Activated CD4-positive, alpha-beta memory T cell treated with anti-CD3 and anti-CD28 coated beads for 36 hours (primary cell): ENCODE measurements at regions not wholly inside any gene's neighbourhood (a gene's known extent, or its start where the extent isn't known, plus 50 kb on each side); places are given as distances from the start of the nearest gene placed in this dataset.

ENCODE experiments used
- CTCF ChIA-PET: fragments of 350-600 bp; sonication (Branson Sonifier 250); formaldehyde crosslinking; loops from one replicate; lab custom pipeline; 2021; ENCODE audit warnings: antibody characterized with exemption, inconsistent platforms; lab: Charles Lee
- POLR2A ChIA-PET: fragments of 350-600 bp; sonication (Branson Sonifier 250); formaldehyde crosslinking; loops from one replicate; lab custom pipeline; 2021; ENCODE audit warnings: antibody characterized with exemption; lab: Charles Lee
- DNase-seq: peaks from one replicate; pipeline ENCODE4 v3.0.0-alpha.2; 2020
- H3K27ac Mint-ChIP-seq: one replicate; pipeline ENCODE4 v1.8.0; 2021; ENCODE audit warnings: mixed read lengths
- H3K27me3 Mint-ChIP-seq: one replicate; pipeline ENCODE4 v1.8.0; 2021; ENCODE audit warnings: mixed read lengths
- H3K36me3 Mint-ChIP-seq: one replicate; pipeline ENCODE4 v1.8.0; 2021; ENCODE audit warnings: mixed read lengths
- H3K4me1 Mint-ChIP-seq: one replicate; pipeline ENCODE4 v1.8.0; 2021; ENCODE audit warnings: low read depth, mixed read lengths
- H3K4me3 Mint-ChIP-seq: one replicate; pipeline ENCODE4 v1.8.0; 2021; ENCODE audit warnings: mild to moderate bottlenecking, mixed read lengths
- H3K9me3 Mint-ChIP-seq: one replicate; pipeline ENCODE4 v1.8.0; 2021; ENCODE audit warnings: mixed read lengths
- intact Hi-C: fragments of 100-400 bp; cut with micrococcal nuclease; formaldehyde crosslinking; loops from one replicate; pipeline ENCODE4 v1.15.1; 2023

DNA sequence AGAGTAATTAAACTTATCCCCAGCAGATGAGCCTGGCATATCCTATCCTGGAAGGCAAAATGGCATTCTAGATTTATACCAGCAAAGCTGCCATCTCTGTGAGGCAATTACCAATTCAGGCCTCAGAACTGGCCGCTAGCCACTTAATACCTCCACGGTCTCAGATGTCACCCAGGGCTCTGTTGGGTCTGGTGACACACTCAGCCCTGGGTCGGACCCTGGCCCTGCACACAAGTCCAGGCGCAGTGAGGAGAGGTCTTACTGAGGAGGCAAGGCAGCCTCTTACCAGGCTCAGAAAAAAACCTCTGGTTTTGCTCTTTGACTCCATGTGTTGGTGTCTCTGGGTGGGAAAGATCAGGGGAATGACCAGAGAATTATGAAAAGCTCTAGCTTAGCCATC, 186.6 kb downstream of the EMX2 start:
- Mint-ChIP-seq H3K9me3 (no peaks in the 10 kb centered on the region), H3K4me3 (no peak overlapping the region), H3K36me3 (no peaks in the 10 kb centered on the region), H3K4me1 (no peaks in the 10 kb centered on the region), H3K27ac (no peak overlapping the region), H3K27me3 (peaks cover 23% of the 10 kb centered on the region)
- ChIA-PET CTCF (no interaction called here), POLR2A (no interaction called here)
- intact Hi-C loops, result no loop called here
- no peak for DNase-seq

DNA sequence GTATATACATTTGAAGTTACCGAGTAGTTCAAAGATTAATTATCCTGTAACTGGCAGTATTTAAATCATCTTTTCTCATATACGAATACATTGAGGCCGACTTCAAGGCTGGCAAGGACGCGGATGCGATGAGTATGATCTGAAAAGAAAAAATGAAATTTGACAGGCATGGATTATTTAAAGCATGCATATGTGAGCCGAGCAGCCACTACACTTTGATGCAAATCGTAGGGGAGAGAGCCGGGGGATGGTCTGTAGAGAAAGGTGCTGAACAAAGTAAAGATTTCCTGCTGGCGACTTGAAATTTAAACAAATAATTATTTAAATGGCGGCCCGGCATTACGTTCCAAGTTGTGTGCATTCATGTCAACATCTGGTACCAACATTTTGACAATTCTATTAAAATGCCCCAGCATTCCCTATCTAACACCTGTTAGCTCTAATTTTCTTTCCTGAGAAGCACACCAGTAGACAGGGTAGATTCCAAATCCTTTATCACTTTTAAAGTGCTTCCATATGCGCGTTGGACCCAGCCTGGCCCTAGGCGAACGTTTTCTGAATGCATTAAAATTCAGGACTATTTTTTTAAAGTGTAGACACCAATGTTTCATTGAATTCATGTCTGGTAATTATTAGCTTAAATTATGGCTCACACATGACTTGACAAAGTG, 188.7 kb downstream of the EMX2 start:
- Mint-ChIP-seq H3K4me1 (no peaks in the 10 kb centered on the region), H3K9me3 (no peaks in the 10 kb centered on the region), H3K36me3 (no peaks in the 10 kb centered on the region), H3K27ac (no peak overlapping the region), H3K4me3 (no peak overlapping the region), H3K27me3 (peaks cover 37% of the 10 kb centered on the region)
- POLR2A ChIA-PET, result no interaction called here
- DNase-seq, result no peak
- intact Hi-C loops, result loop anchor here (10.0 kb wide), 1 partner anchor 196 kb away; no protein-coding TSS in a partner anchor
- CTCF ChIA-PET, result no interaction called here

DNA sequence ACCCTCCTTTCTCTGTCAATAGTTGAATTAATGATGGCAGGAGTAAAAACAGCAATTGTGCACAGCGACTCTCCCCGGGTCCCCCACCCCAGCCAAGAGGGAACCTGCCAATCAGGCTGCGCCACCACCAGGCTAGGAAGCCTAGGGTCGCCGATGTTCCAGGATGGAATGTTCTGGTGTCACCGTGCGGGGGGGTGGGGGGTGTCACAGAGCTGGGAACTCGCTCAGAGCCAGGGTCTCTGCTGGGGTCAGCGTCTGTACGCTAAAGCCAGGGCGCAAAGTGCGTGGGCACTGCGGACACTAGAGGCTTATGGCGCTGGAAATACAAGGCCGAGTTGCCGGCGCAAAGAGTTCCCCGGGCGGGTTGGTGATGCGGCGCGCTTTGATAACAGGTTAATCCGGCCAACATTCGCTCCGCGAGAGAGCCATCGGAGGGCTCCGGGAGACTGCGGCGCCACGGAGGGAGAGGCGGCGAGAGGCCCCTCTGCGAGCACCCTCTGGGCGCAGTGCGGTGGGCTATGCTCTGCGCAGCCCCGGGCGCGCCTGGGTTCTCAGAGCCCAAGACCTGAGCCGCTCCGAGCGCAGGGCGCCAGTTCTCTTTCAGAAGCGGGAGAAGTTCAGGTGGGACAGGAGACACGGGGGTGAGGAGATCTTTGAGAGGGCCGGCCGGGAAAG, 192.3 kb downstream of the EMX2 start:
- CTCF ChIA-PET, result no interaction called here
- H3K4me1 Mint-ChIP-seq, result no peaks in the 10 kb centered on the region
- POLR2A ChIA-PET, result no interaction called here
- H3K27ac Mint-ChIP-seq, result no peak overlapping the region
- peaks cover 33% of the 10 kb centered on the region for H3K27me3 Mint-ChIP-seq
- no peaks in the 10 kb centered on the region for H3K9me3 Mint-ChIP-seq
- no peak for DNase-seq
- H3K36me3 Mint-ChIP-seq, result no peaks in the 10 kb centered on the region
- no peak overlapping the region for H3K4me3 Mint-ChIP-seq
- intact Hi-C loops, result loop anchor here (10.0 kb wide), 1 partner anchor 200 kb away; no protein-coding TSS in a partner anchor

DNA sequence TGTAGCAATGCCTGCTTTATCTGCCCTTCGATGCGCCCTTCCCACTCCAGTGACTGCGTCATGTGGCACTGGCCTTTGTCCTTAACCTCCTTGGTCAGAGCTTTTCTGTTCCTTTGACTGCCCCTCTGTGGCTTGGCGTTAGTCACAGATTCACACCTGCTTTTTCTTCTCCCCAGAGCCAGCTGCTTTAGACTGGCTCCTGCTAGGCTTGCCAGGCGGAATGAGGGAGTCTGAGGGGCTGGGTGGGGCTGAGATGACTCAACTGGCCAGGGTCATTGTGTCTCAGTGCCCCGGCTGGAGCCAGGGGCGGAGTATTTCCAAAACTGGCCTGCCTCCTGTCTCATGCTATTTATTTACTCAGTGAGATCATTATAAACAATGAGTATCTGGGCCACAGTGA, 194.1 kb downstream of the EMX2 start:
- peaks cover 29% of the 10 kb centered on the region for H3K27me3 Mint-ChIP-seq
- DNase-seq, result no peak
- ChIA-PET POLR2A (no interaction called here), CTCF (no interaction called here)
- H3K4me1 Mint-ChIP-seq, result no peaks in the 10 kb centered on the region
- H3K4me3 Mint-ChIP-seq, result no peak overlapping the region
- no peak overlapping the region for H3K27ac Mint-ChIP-seq
- intact Hi-C loops, result loop anchor here (10.0 kb wide), 1 partner anchor 202 kb away; no protein-coding TSS in a partner anchor
- H3K9me3 Mint-ChIP-seq, result no peaks in the 10 kb centered on the region
- no peaks in the 10 kb centered on the region for H3K36me3 Mint-ChIP-seq

DNA sequence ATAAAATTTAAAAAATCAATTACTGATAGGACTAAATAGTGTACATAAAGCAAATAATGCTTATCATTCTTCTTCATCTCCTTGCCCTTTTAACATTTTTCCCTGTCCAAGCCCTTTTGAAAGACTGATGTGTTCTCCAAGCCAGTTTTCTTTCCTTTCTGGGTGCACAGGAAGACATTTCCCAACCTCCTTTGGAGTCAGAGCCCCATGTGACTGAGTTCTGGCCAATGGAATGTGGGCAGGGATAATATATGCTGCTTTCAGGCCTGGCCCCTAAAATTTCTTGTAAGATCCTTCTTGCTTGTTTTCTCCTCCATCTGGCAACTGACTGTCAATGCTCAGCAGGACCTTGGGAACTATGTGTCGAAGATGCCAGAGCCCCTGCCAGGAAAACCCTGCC, 197.5 kb downstream of the EMX2 start:
- POLR2A ChIA-PET, result no interaction called here
- no peaks in the 10 kb centered on the region for H3K4me1 Mint-ChIP-seq

DNA sequence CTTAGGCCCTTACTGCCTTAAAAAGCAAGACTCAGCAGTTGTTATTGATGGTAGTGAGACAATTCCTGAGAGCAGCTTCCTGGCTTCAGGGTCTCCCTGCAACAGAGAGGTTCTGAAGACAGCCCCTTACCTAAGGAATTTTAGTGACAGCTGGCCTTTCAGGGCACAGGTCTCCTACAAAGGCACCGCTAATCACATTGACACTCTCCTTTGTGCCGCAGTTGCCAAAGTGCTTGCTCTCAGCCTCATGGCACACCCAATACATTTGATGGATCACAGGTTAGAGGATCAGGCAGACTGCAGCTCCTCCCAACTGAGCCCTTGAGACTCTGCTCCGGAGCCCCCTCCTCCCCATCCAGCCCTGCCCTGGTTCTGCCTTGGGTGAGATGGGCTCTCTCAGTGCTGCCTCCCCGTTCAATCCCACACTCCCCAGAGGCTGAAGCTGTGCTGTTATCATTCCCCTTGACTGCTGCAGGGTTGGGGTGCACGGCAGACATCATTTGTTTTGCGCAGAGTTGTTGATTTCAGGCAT, 198.2 kb downstream of the EMX2 start:
- Mint-ChIP-seq H3K9me3 (no peaks in the 10 kb centered on the region), H3K36me3 (no peaks in the 10 kb centered on the region), H3K4me3 (no peak overlapping the region), H3K4me1 (no peaks in the 10 kb centered on the region), H3K27me3 (peaks cover 10% of the 10 kb centered on the region), H3K27ac (no peak overlapping the region)
- POLR2A ChIA-PET, result no interaction called here
- no peak for DNase-seq
- intact Hi-C loops, result no loop called here
- CTCF ChIA-PET, result no interaction called here

More for the DNA sequence above, 197.5 kb downstream of the EMX2 start:
- DNase-seq, result no peak
- Mint-ChIP-seq H3K27me3 (peaks cover 16% of the 10 kb centered on the region), H3K27ac (no peak overlapping the region), H3K4me3 (no peak overlapping the region), H3K36me3 (no peaks in the 10 kb centered on the region), H3K9me3 (no peaks in the 10 kb centered on the region)
- intact Hi-C loops, result no loop called here
- CTCF ChIA-PET, result no interaction called here

DNA sequence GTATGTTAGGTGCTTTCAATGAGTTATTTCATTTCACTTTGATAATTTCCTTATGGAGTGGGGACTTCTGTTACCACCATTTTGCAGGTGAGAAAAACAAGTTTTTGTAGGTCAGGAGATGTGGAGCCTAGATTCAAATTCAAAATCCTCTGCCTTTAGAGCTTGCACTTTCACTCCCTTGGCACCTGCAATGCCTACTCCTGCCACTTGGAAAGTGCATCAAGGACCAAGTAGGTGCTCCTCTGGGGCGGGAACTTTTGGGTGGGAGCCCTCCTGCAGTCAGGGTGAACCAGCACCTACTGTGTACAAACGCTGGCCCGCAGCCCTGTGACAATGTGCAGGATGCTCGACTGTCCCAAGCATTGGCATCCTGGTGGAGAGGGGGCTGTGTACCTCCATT, 199.0 kb downstream of the EMX2 start:
- intact Hi-C loops, result no loop called here

DNA sequence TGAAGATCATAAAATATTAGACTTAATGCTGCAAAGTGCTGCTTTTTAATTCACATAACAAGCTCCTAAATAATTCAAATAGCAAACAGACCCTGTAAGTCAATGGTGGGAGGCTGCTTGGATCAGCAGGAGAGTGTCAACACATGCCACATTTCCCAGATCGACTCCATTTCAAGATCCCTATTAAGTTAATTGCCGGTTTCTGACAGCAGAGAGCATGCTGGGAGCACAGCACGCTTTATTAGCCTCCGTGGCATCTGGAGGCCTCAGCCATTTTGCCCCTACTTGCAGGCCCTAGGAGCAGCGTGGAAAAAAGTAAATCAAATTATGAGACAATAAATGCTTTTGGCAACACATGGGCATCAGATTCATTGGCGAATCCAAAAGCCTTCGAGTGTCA, 201.0 kb downstream of the EMX2 start:
- POLR2A ChIA-PET, result no interaction called here
- Mint-ChIP-seq H3K36me3 (no peaks in the 10 kb centered on the region), H3K27ac (no peak overlapping the region), H3K9me3 (no peaks in the 10 kb centered on the region), H3K4me3 (no peak overlapping the region), H3K4me1 (no peaks in the 10 kb centered on the region), H3K27me3 (peaks cover 4% of the 10 kb centered on the region)
- CTCF ChIA-PET, result no interaction called here
- intact Hi-C loops, result no loop called here
- no peak for DNase-seq

More for the DNA sequence above, 199.0 kb downstream of the EMX2 start:
- H3K36me3 Mint-ChIP-seq, result no peaks in the 10 kb centered on the region
- no peaks in the 10 kb centered on the region for H3K4me1 Mint-ChIP-seq
- ChIA-PET CTCF (no interaction called here), POLR2A (no interaction called here)
- no peak overlapping the region for H3K4me3 Mint-ChIP-seq
- no peak for DNase-seq
- H3K27ac Mint-ChIP-seq, result no peak overlapping the region
- H3K9me3 Mint-ChIP-seq, result no peaks in the 10 kb centered on the region
- peaks cover 5% of the 10 kb centered on the region for H3K27me3 Mint-ChIP-seq

DNA sequence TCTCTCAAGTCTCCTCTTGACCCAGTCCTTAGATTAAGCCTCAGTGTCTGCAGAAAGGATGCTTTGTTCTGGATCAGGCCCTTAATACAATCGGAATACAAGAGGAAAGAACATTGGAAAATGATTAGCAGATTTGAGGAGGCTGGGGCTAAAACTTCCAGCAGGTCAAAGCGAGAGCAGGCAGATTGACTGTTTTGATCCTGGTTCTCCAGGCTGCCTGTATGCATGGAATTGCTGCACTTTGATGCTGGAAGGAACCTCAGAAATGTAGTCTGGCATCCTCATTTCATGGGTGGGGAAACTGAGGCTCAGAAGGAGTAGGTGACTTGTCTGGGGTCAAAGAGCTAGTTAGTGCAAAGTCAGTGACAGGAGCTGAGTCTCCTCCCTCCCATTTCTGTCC, 202.8 kb downstream of the EMX2 start:
- no peak overlapping the region for H3K27ac Mint-ChIP-seq
- intact Hi-C loops, result no loop called here
- no peaks in the 10 kb centered on the region for H3K9me3 Mint-ChIP-seq
- DNase-seq, result no peak
- peaks cover 4% of the 10 kb centered on the region for H3K27me3 Mint-ChIP-seq
- H3K36me3 Mint-ChIP-seq, result no peaks in the 10 kb centered on the region
- CTCF ChIA-PET, result interaction anchor here (1.0 kb wide), 1 partner anchor 207 kb away, joined by 3 read pairs; no protein-coding TSS in a partner anchor
- H3K4me3 Mint-ChIP-seq, result no peak overlapping the region
- POLR2A ChIA-PET, result no interaction called here
- H3K4me1 Mint-ChIP-seq, result no peaks in the 10 kb centered on the region

DNA sequence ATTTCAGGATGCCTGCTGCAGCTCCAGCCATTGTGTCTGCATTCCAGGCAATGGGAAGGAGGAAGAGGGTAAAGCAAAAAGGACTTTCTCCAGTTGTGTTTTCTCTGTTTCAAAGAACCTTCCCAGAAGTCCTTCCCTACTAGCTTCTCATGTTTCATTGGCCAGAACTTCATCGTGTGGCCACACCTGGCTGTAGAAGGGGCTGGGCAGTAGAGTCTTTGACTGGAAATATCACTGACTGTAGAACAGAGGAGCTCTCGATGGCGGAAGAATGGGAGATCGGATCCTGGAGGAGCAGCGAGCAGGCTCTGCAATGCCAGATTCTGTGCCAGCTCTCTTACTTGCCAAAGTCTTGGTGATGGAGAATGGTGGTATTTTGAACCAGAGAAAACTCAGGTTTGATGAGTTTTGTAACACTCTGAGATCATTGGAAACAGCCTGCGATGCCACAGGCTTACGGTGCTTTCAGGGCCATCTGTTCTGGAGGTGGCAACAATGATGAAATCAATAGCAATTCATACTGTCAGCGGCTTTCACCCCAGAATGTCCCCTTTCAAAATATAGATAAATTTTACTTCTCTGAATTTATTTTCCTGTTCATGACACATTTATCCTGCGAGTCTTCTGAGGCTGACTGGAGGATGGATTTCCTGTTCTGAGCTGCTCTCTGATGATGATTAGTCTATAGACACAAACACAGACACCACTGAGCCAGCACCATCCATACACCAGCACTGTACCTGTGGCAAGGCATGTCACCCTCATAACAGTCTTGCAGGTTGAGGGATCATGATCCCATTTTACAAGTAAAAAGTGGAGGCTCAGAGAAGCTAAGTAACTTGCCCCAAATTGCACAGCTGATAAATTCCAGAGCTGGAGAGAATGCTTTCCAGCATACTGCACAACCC, 204.2 kb downstream of the EMX2 start:
- Mint-ChIP-seq H3K9me3 (no peaks in the 10 kb centered on the region), H3K4me1 (no peaks in the 10 kb centered on the region), H3K36me3 (no peaks in the 10 kb centered on the region), H3K27me3 (peaks cover 4% of the 10 kb centered on the region), H3K4me3 (no peak overlapping the region), H3K27ac (no peak overlapping the region)
- DNase-seq, result no peak
- ChIA-PET CTCF (no interaction called here), POLR2A (no interaction called here)
- intact Hi-C loops, result no loop called here

DNA sequence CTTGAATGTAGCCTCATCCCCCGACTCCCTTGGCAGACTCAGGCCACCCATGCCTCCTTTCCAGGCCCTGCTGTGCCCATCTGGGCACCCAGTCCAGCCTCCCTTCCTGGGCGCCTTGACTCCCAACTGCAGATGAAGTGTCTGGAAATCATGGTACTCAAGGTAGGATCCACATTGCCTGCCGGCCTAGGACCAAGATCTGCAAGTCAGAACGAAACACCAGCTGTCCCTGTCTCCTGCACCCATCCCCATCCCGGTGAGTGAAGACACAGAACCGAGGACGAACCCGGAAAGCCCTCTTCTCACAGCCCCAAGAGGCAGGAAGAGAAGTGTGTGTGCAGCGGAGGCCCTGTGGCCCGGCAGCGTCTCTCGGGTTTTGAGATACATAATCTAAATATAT, 205.1 kb downstream of the EMX2 start:
- intact Hi-C loops, result no loop called here
- Mint-ChIP-seq H3K27ac (no peak overlapping the region), H3K9me3 (no peaks in the 10 kb centered on the region), H3K4me1 (no peaks in the 10 kb centered on the region), H3K36me3 (no peaks in the 10 kb centered on the region), H3K4me3 (no peak overlapping the region), H3K27me3 (peaks cover 3% of the 10 kb centered on the region)
- CTCF ChIA-PET, result no interaction called here
- POLR2A ChIA-PET, result no interaction called here
- no peak for DNase-seq

DNA sequence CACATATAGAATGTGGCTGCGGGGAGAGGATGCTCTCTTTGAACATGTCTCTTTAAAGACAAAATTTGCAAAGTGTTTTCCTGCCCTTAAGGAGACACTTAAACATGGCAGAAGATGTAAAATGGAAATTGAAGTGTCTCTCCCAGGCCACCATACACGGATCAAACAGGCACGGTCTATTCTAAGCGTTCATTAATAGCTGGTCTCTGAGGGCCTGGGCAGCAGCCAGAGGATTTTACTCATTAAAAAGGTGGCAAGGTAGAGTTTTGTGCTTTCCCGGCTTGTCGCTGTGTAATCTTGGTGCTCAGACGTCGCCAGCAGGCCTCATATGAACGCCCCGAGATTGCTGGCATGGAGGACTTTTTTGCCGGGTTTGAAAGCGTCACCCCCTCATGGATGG, 205.5 kb downstream of the EMX2 start:
- ChIA-PET POLR2A (no interaction called here), CTCF (no interaction called here)
- no peak overlapping the region for H3K27ac Mint-ChIP-seq
- no peaks in the 10 kb centered on the region for H3K9me3 Mint-ChIP-seq
- intact Hi-C loops, result no loop called here
- H3K4me3 Mint-ChIP-seq, result no peak overlapping the region
- no peaks in the 10 kb centered on the region for H3K36me3 Mint-ChIP-seq
- peaks cover 1% of the 10 kb centered on the region for H3K27me3 Mint-ChIP-seq
- no peaks in the 10 kb centered on the region for H3K4me1 Mint-ChIP-seq
- no peak for DNase-seq
